Upper lobe of left lung (tissue), 6 donors: ENCODE measurements at regions not wholly inside any gene's neighbourhood (a gene's known extent, or its start where the extent isn't known, plus 50 kb on each side); places are given as distances from the start of the nearest gene placed in this dataset.
"Not testable (repeated sequence)": the region's sequence is repeated elsewhere in the genome, so short reads cannot be mapped to it uniquely, and the experiment has no call there.

ENCODE experiments used
- ATAC-seq, 2 donors: fragments of 200-7000 bp; cut with Tn5 transposase; one replicate each; pipeline ENCODE4 v1.9.1; 2022; ENCODE audit warnings: mild to moderate bottlenecking in 2 of 2, moderate library complexity in 2 of 2; ENCODE audit not compliant: low FRiP score in 2 of 2
- DNase-seq, 2 donors: peaks; one replicate each; pipeline ENCODE4 v3.0.0-alpha.2; 2019 to 2020
- H3K27ac ChIP-seq, 4 donors: fragments of 200-600 bp; sonication (generic); one replicate each; pipeline ENCODE4 v1.5.1; 2016 to 2019
- H3K27me3 ChIP-seq, 4 donors: fragments of 200-600 bp; sonication (generic); one replicate each; pipeline ENCODE4 v1.5.1; 2017 to 2019
- H3K36me3 ChIP-seq, 4 donors: fragments of 200-600 bp; sonication (generic); one replicate each; pipeline ENCODE4 v1.5.1; 2016 to 2019
- H3K4me1 ChIP-seq, 4 donors: fragments of 200-600 bp; sonication (generic); one replicate each; pipeline ENCODE4 v1.5.1; 2018 to 2019
- H3K4me3 ChIP-seq, 4 donors: fragments of 200-600 bp; sonication (generic); one replicate each; pipeline ENCODE4 v1.5.1; 2017 to 2019; ENCODE audit warnings: mild to moderate bottlenecking in 2 of 4, moderate library complexity in 1 of 4
- H3K9me3 ChIP-seq, 4 donors: fragments of 200-600 bp; sonication (generic); one replicate each; pipeline ENCODE4 v1.5.1; 2018 to 2019
- CTCF ChIP-seq, 6 experiments: fragments of 450-650 bp in 4 of 6; fragments of 200-600 bp in 2 of 6; sonication (generic) in 2 of 6; IDR thresholded peaks; one replicate each; pipeline ENCODE4 v1.5.1; 2016 to 2019; ENCODE audit warnings: antibody characterized with exemption in 6 of 6
- EP300 ChIP-seq, 4 donors: sonication (generic); formaldehyde crosslinking; IDR thresholded peaks; one replicate each; pipeline ENCODE4 v1.5.1; 2017; ENCODE audit warnings: antibody characterized with exemption in 4 of 4, control low read depth in 2 of 4
- POLR2A ChIP-seq, 4 donors: fragments of 450-650 bp; IDR thresholded peaks; one replicate each; pipeline ENCODE4 v1.5.1; 2016 to 2017; ENCODE audit warnings: antibody characterized with exemption in 4 of 4, mild to moderate bottlenecking in 2 of 4
- POLR2AphosphoS5 ChIP-seq, 2 donors: sonication (generic); formaldehyde crosslinking; IDR thresholded peaks; one replicate each; pipeline ENCODE4 v1.5.1; 2017; ENCODE audit warnings: antibody characterized with exemption in 2 of 2
- WGBS, 2 donors: methylation state at CpG; one replicate each; pipeline ENCODE4 v1.1.5; 2017 to 2018; 5-methylcytosine and 5-hydroxymethylcytosine counted together
- donor health status: DM: no; HTN: no; CAD: no; lungs with moderate emphysema.
- donor health status: DM: no; HTN: yes; CAD: no; lungs with severe emphysema.

GRCh38 chr2:11891671-11892440, 145.4 kb downstream of the LPIN1 start:
- TF ChIP-seq CTCF (IDR thresholded peaks at IDR 0.05) = no peak
- no peak for TF ChIP-seq POLR2A (IDR thresholded peaks at IDR 0.05)
- TF ChIP-seq EP300 (IDR thresholded peaks at IDR 0.05) = no peak
- TF ChIP-seq POLR2AphosphoS5 (IDR thresholded peaks at IDR 0.05) = no peak
- H3K27ac ChIP-seq = no peak overlapping the region
- no peaks in the 10 kb centered on the region for H3K36me3 ChIP-seq
- H3K27me3 ChIP-seq = no peaks in the 10 kb centered on the region
- DNase-seq (no peak), ATAC-seq (no peak)
- H3K4me3 ChIP-seq = no peak overlapping the region
- peaks cover 5 to 24% (median 12%) of the 10 kb centered on the region in 4 donors for H3K9me3 ChIP-seq
- WGBS, 2 donors = 88 to 93% methylated on average over 4 of the region's 4 CpGs
- H3K4me1 ChIP-seq = no peaks in the 10 kb centered on the region

GRCh38 chr2:11896386-11896785, 150.0 kb downstream of the LPIN1 start:
- DNase-seq = no peak
- no peaks in the 10 kb centered on the region for H3K27me3 ChIP-seq
- no peak overlapping the region for H3K27ac ChIP-seq
- H3K4me1 ChIP-seq = no peaks in the 10 kb centered on the region
- no peak overlapping the region for H3K4me3 ChIP-seq
- ATAC-seq = no peak
- no peaks in the 10 kb centered on the region for H3K36me3 ChIP-seq
- 74 to 77% methylated on average over 3 of the region's 3 CpGs for WGBS, 2 donors
- no peaks in the 10 kb centered on the region for H3K9me3 ChIP-seq
- no peak for TF ChIP-seq EP300 (IDR thresholded peaks at IDR 0.05)
- TF ChIP-seq POLR2A (IDR thresholded peaks at IDR 0.05) = no peak
- no peak for TF ChIP-seq POLR2AphosphoS5 (IDR thresholded peaks at IDR 0.05)
- TF ChIP-seq CTCF (IDR thresholded peaks at IDR 0.05) = no peak

- DNase-seq = no peak
- Histone ChIP-seq H3K9me3 (no peaks in the 10 kb centered on the region), H3K27ac (no peak overlapping the region), H3K4me1 (no peaks in the 10 kb centered on the region), H3K27me3 (no peaks in the 10 kb centered on the region), H3K36me3 (no peaks in the 10 kb centered on the region), H3K4me3 (no peak overlapping the region)
- TF ChIP-seq POLR2A (IDR thresholded peaks at IDR 0.05) (no peak), EP300 (IDR thresholded peaks at IDR 0.05) (no peak), POLR2AphosphoS5 (IDR thresholded peaks at IDR 0.05) (no peak), CTCF (IDR thresholded peaks at IDR 0.05) (no peak)
- ATAC-seq = peak in 1 of 2 donors; percentile 40
- WGBS, 2 donors = 65 to 84% methylated on average over 3 of the region's 3 CpGs
Observed at GRCh38 chr2:11898576-11898975, 152.1 kb downstream of the LPIN1 start.

GRCh38 chr2:11899264-11899818, 152.9 kb downstream of the LPIN1 start:
- no peaks in the 10 kb centered on the region for H3K4me1 ChIP-seq
- no peaks in the 10 kb centered on the region for H3K27me3 ChIP-seq
- no peak overlapping the region for H3K4me3 ChIP-seq
- H3K9me3 ChIP-seq = no peaks in the 10 kb centered on the region
- no peak for DNase-seq
- no peak overlapping the region for H3K27ac ChIP-seq
- TF ChIP-seq EP300 (IDR thresholded peaks at IDR 0.05) = no peak
- TF ChIP-seq POLR2AphosphoS5 (IDR thresholded peaks at IDR 0.05) = no peak
- no peak for TF ChIP-seq CTCF (IDR thresholded peaks at IDR 0.05)
- no peak for TF ChIP-seq POLR2A (IDR thresholded peaks at IDR 0.05)
- no peak for ATAC-seq
- WGBS, 2 donors = 89 to 92% methylated on average over 7 of the region's 7 CpGs
- H3K36me3 ChIP-seq = no peaks in the 10 kb centered on the region

- not testable (repeated sequence) for H3K27ac ChIP-seq, H3K9me3 ChIP-seq, DNase-seq, ATAC-seq, H3K27me3 ChIP-seq, H3K4me3 ChIP-seq, H3K4me1 ChIP-seq, H3K36me3 ChIP-seq
- WGBS, 2 donors = 84 to 86% methylated on average over 4 of the region's 4 CpGs
Observed at GRCh38 chr2:11900891-11901290, 154.5 kb downstream of the LPIN1 start.
